H1 (cell line): ENCODE measurements at regions not wholly inside any gene's neighbourhood (a gene's known extent, or its start where the extent isn't known, plus 50 kb on each side); places are given as distances from the start of the nearest gene placed in this dataset.

Source experiments
- BCL11A ChIP-seq, 2 experiments: IDR thresholded peaks; one replicate each; pipeline ENCODE4 v1.6.1; 2011; ENCODE audit warnings: low read depth in 2 of 2, low read length in 2 of 2, mild to moderate bottlenecking in 2 of 2
- RAD21 ChIP-seq, 2 experiments: IDR thresholded peaks in 1 of 2; conservative IDR thresholded peaks in 1 of 2; 2 replicates each; pipeline ENCODE4 v1.6.1; 2011; ENCODE audit warnings: low read depth in 2 of 2, low read length in 2 of 2, improper control_type of control experiment in 1 of 2, inconsistent platforms in 1 of 2, mild to moderate bottlenecking in 1 of 2, moderate library complexity in 1 of 2
- RFX5 ChIP-seq: IDR thresholded peaks from 2 replicates; pipeline ENCODE4 v1.6.1; 2011; ENCODE audit warnings: low read depth, low read length, improper control_type of control experiment, borderline replicate concordance
- TAF1 ChIP-seq: IDR thresholded peaks from 2 replicates; pipeline ENCODE4 v1.6.1; 2011; ENCODE audit warnings: mild to moderate bottlenecking, low read depth, low read length

GRCh38 chr5:158543539-158544387 lies 556.0 kb downstream of the EBF1 start (continued):
- TF ChIP-seq RAD21 (IDR thresholded peaks at IDR 0.05 in 1 of 2, conservative IDR thresholded peaks at IDR 0.05 in 1 of 2; ENCODE audit: low read depth in 2 of 2, low read length in 2 of 2): no peak
- no peak for TF ChIP-seq RFX5
- TF ChIP-seq TAF1: no peak
- no peak for TF ChIP-seq BCL11A (IDR thresholded peaks at IDR 0.05; ENCODE audit: low read depth in 2 of 2, low read length in 2 of 2)
